Ovary (tissue), 3 donors: ENCODE measurements at regions not wholly inside any gene's neighbourhood (a gene's known extent, or its start where the extent isn't known, plus 50 kb on each side); places are given as distances from the start of the nearest gene placed in this dataset.

Experiments
- EP300 ChIP-seq: sonication (generic); formaldehyde crosslinking; IDR thresholded peaks from one replicate; pipeline ENCODE4 v1.6.1; 2017; ENCODE audit warnings: antibody characterized with exemption
- TF ChIP-seq, protein P1 (sequence below), 3 donors: fragments of 450-650 bp in 2 of 3; fragments of 200-600 bp in 1 of 3; IDR thresholded peaks; one replicate each; pipeline versions ENCODE4 v1.5.1 to v1.8.0; 2016 to 2022; ENCODE audit warnings: antibody characterized with exemption in 3 of 3, mild to moderate bottlenecking in 1 of 3
- donor health status: DM: no; HTN: no; CAD: no.

DNA sequence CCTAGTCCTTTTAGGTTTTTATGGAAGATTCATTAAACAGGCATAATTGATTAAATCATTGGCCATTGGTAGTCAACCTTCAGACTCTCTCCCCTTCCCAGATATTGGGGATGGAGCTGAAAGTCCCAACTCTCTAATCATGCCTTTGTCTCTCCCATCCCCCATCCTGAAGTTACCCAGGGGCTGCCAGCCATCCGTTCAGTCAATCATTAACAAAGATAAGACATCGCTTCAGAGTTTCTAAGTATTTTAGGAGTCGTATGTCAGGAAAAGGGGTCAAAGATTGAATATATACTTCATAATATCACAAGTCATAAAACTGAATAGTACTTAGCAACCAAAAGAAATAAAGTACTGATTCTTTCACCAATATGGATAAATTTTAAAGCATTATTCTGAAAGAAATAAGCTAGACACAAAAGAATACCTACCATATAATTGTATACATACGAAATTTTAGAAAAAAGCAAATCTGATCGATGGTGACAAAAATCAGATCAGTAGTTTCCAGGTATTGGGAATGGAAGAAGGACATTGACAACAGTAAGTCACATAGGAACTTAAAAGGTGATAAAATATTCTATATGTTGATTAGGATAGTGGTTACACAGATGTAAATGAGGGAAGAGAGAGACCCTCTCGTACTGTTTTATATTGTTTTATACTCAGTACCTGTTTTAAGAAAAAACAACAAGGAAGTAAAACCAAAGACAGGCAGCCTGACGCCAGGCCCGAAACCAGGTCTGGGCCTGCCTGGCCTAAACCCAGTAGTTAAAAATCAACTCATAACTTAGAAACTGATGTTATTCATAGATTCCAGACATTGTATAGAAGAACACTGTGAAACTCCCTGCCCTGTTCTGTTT, 414.4 kb downstream of the DAD1 start:
- TF ChIP-seq, protein P1, sequence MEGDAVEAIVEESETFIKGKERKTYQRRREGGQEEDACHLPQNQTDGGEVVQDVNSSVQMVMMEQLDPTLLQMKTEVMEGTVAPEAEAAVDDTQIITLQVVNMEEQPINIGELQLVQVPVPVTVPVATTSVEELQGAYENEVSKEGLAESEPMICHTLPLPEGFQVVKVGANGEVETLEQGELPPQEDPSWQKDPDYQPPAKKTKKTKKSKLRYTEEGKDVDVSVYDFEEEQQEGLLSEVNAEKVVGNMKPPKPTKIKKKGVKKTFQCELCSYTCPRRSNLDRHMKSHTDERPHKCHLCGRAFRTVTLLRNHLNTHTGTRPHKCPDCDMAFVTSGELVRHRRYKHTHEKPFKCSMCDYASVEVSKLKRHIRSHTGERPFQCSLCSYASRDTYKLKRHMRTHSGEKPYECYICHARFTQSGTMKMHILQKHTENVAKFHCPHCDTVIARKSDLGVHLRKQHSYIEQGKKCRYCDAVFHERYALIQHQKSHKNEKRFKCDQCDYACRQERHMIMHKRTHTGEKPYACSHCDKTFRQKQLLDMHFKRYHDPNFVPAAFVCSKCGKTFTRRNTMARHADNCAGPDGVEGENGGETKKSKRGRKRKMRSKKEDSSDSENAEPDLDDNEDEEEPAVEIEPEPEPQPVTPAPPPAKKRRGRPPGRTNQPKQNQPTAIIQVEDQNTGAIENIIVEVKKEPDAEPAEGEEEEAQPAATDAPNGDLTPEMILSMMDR (IDR thresholded peaks at IDR 0.05), result no peak
- TF ChIP-seq EP300, result no peak
